Stomach (tissue), 4 donors: ENCODE measurements at regions not wholly inside any gene's neighbourhood (a gene's known extent, or its start where the extent isn't known, plus 50 kb on each side); places are given as distances from the start of the nearest gene placed in this dataset.

Source experiments
- CTCF ChIP-seq, 7 experiments: fragments of 450-650 bp in 4 of 7; fragments of 200-600 bp in 3 of 7; sonication (generic) in 3 of 7; IDR thresholded peaks; one replicate each; pipeline ENCODE4 v1.5.1; 2016 to 2019; ENCODE audit warnings: antibody characterized with exemption in 7 of 7, control low read depth in 2 of 7, mild to moderate bottlenecking in 1 of 7
- POLR2AphosphoS5 ChIP-seq, 3 donors: sonication (generic); formaldehyde crosslinking; IDR thresholded peaks; one replicate each; pipeline ENCODE4 v1.6.1; 2016; ENCODE audit warnings: antibody characterized with exemption in 3 of 3

- TF ChIP-seq POLR2AphosphoS5 (IDR thresholded peaks at IDR 0.05) = no peak
- no peak for TF ChIP-seq CTCF (IDR thresholded peaks at IDR 0.05)
Observed at GRCh38 chr18:60554967-60555366, 182.4 kb upstream of the MC4R start.
